Naive thymus-derived CD4-positive, alpha-beta T cell (primary cell): ENCODE measurements at regions not wholly inside any gene's neighbourhood (a gene's known extent, or its start where the extent isn't known, plus 50 kb on each side); places are given as distances from the start of the nearest gene placed in this dataset.
"Not testable (repeated sequence)": the region's sequence is repeated elsewhere in the genome, so short reads cannot be mapped to it uniquely, and the experiment has no call there.

Experiments used
- ATAC-seq: fragments of 150-1000 bp; cut with Tn5 transposase; 2 replicates; pipeline ENCODE4 v1.10.0; 2021; ENCODE audit warnings: mild to moderate bottlenecking, moderate library complexity
- CTCF ChIA-PET: fragments of 350-600 bp; sonication (Branson Sonifier 250); formaldehyde crosslinking; loops from one replicate; lab custom pipeline; 2021; ENCODE audit warnings: antibody characterized with exemption; lab: Charles Lee
- POLR2A ChIA-PET: fragments of 350-600 bp; sonication (Branson Sonifier 250); formaldehyde crosslinking; loops from one replicate; lab custom pipeline; 2021; ENCODE audit warnings: antibody characterized with exemption, inconsistent platforms; lab: Charles Lee
- DNase-seq, 9 donors: peaks; one replicate each; pipeline versions ENCODE4 v3.0.0 to v3.0.0-alpha.2; 2020 to 2022; ENCODE audit warnings: mixed read lengths in 1 of 9
- H3K27ac ChIP-seq: one replicate; pipeline ENCODE4 v1.7.0; 2013; ENCODE audit warnings: mild to moderate bottlenecking, low read depth, low read length, moderate library complexity
- H3K27me3 ChIP-seq, 2 donors: one replicate each; pipeline ENCODE4 v1.7.0; 2013; ENCODE audit warnings: low read length in 2 of 2, mild to moderate bottlenecking in 2 of 2, moderate library complexity in 2 of 2; ENCODE audit not compliant: control insufficient read depth in 2 of 2, insufficient read depth in 2 of 2
- H3K36me3 ChIP-seq, 3 experiments: 1 replicate in 2 of 3; 2 replicates in 1 of 3; pipeline ENCODE4 v1.7.0; 2013; ENCODE audit warnings: low read length in 3 of 3, mild to moderate bottlenecking in 3 of 3, moderate library complexity in 1 of 3; ENCODE audit not compliant: insufficient read depth in 3 of 3, control insufficient read depth in 2 of 3
- H3K4me1 ChIP-seq, 2 donors: one replicate each; pipeline ENCODE4 v1.7.0; 2013; ENCODE audit warnings: low read length in 2 of 2, mild to moderate bottlenecking in 2 of 2, moderate library complexity in 1 of 2; ENCODE audit not compliant: control insufficient read depth in 2 of 2, insufficient read depth in 2 of 2
- H3K4me3 ChIP-seq: 2 replicates; pipeline ENCODE4 v1.7.0; 2013; ENCODE audit warnings: mild to moderate bottlenecking, low read length
- H3K9me3 ChIP-seq, 3 experiments: 1 replicate in 2 of 3; 2 replicates in 1 of 3; pipeline ENCODE4 v1.7.0; 2013; ENCODE audit warnings: low read length in 3 of 3; ENCODE audit not compliant: control insufficient read depth in 2 of 3
- H3K27ac Mint-ChIP-seq, 9 donors: one replicate each; pipeline ENCODE4 v1.8.0; 2020 to 2022; ENCODE audit warnings: mixed read lengths in 9 of 9, mild to moderate bottlenecking in 8 of 9, moderate library complexity in 5 of 9, inconsistent platforms in 2 of 9
- H3K27me3 Mint-ChIP-seq, 5 donors: one replicate each; pipeline ENCODE4 v1.8.0; 2021 to 2022; ENCODE audit warnings: mixed read lengths in 5 of 5, mild to moderate bottlenecking in 1 of 5
- H3K36me3 Mint-ChIP-seq, 5 donors: one replicate each; pipeline ENCODE4 v1.8.0; 2020 to 2022; ENCODE audit warnings: mixed read lengths in 5 of 5, mild to moderate bottlenecking in 3 of 5, inconsistent platforms in 1 of 5
- H3K4me1 Mint-ChIP-seq, 7 donors: one replicate each; pipeline ENCODE4 v1.8.0; 2020 to 2022; ENCODE audit warnings: mixed read lengths in 7 of 7, mild to moderate bottlenecking in 3 of 7, inconsistent platforms in 1 of 7
- H3K4me3 Mint-ChIP-seq, 10 donors: one replicate each; pipeline ENCODE4 v1.8.0; 2020 to 2022; ENCODE audit warnings: mild to moderate bottlenecking in 10 of 10, mixed read lengths in 10 of 10, moderate library complexity in 6 of 10, inconsistent platforms in 2 of 10
- H3K9me3 Mint-ChIP-seq, 11 donors: one replicate each; pipeline ENCODE4 v1.8.0; 2020 to 2022; ENCODE audit warnings: mixed read lengths in 11 of 11, mild to moderate bottlenecking in 4 of 11, inconsistent platforms in 1 of 11, moderate library complexity in 1 of 11
- intact Hi-C, 2 donors: fragments of 100-400 bp; cut with micrococcal nuclease; formaldehyde crosslinking; loops; one replicate each; pipeline ENCODE4 v1.15.1; 2023

GRCh38 chr14:40682131-40682913 is 924.4 kb upstream of the LRFN5 start:
- Mint-ChIP-seq H3K4me1 (no peaks in the 10 kb centered on the region), H3K9me3 (peaks cover 0 to 10% (median 2%) of the 10 kb centered on the region in 11 donors), H3K4me3 (no peak overlapping the region), H3K27me3 (no peaks in the 10 kb centered on the region), H3K36me3 (no peaks in the 10 kb centered on the region), H3K27ac (no peak overlapping the region)
- Histone ChIP-seq H3K27me3 (no peaks in the 10 kb centered on the region), H3K27ac (no peak overlapping the region), H3K36me3 (no peaks in the 10 kb centered on the region), H3K9me3 (peaks cover 0 to 3% (median 0%) of the 10 kb centered on the region in 3 experiments), H3K4me3 (no peak overlapping the region), H3K4me1 (no peaks in the 10 kb centered on the region)
- POLR2A ChIA-PET, result no interaction called here
- CTCF ChIA-PET, result no interaction called here
- intact Hi-C loops, result no loop called here
- no peak for DNase-seq
- ATAC-seq, result no peak

GRCh38 chr14:40679256-40679655 is 927.4 kb upstream of the LRFN5 start:
- Mint-ChIP-seq H3K4me1 (no peaks in the 10 kb centered on the region), H3K9me3 (peaks cover 0 to 10% (median 2%) of the 10 kb centered on the region in 11 donors), H3K4me3 (no peak overlapping the region), H3K27me3 (no peaks in the 10 kb centered on the region), H3K36me3 (no peaks in the 10 kb centered on the region), H3K27ac (no peak overlapping the region)
- no peak for ATAC-seq
- H3K36me3 ChIP-seq, result no peaks in the 10 kb centered on the region
- intact Hi-C loops, result no loop called here
- POLR2A ChIA-PET, result no interaction called here
- H3K27me3 ChIP-seq, result no peaks in the 10 kb centered on the region
- no peaks in the 10 kb centered on the region for H3K4me1 ChIP-seq
- no peak overlapping the region for H3K27ac ChIP-seq
- CTCF ChIA-PET, result no interaction called here
- no peak overlapping the region for H3K4me3 ChIP-seq
- H3K9me3 ChIP-seq, result peaks cover 0 to 3% (median 0%) of the 10 kb centered on the region in 3 experiments
- no peak for DNase-seq

- H3K9me3 Mint-ChIP-seq, H3K27ac Mint-ChIP-seq, ATAC-seq, H3K27ac ChIP-seq, H3K9me3 ChIP-seq, H3K27me3 ChIP-seq, H3K27me3 Mint-ChIP-seq, H3K36me3 Mint-ChIP-seq, H3K4me1 Mint-ChIP-seq, H3K4me3 ChIP-seq, H3K4me1 ChIP-seq, CTCF ChIA-PET, H3K4me3 Mint-ChIP-seq, intact Hi-C loops, POLR2A ChIA-PET, H3K36me3 ChIP-seq, DNase-seq: not testable (repeated sequence)
Observed at GRCh38 chr14:40677206-40677605, 929.5 kb upstream of the LRFN5 start.

- Histone ChIP-seq H3K27me3 (no peaks in the 10 kb centered on the region), H3K36me3 (no peaks in the 10 kb centered on the region), H3K9me3 (peaks cover 0 to 3% (median 0%) of the 10 kb centered on the region in 3 experiments), H3K4me1 (no peaks in the 10 kb centered on the region), H3K27ac (no peak overlapping the region), H3K4me3 (no peak overlapping the region)
- no peak overlapping the region for H3K4me3 Mint-ChIP-seq
- no peaks in the 10 kb centered on the region for H3K27me3 Mint-ChIP-seq
- H3K9me3 Mint-ChIP-seq, result peaks cover 0 to 6% (median 0%) of the 10 kb centered on the region in 11 donors
- POLR2A ChIA-PET, result no interaction called here
- no peak for DNase-seq
- no peaks in the 10 kb centered on the region for H3K36me3 Mint-ChIP-seq
- no peaks in the 10 kb centered on the region for H3K4me1 Mint-ChIP-seq
- no peak for ATAC-seq
- H3K27ac Mint-ChIP-seq, result no peak overlapping the region
- intact Hi-C loops, result no loop called here
- CTCF ChIA-PET, result no interaction called here
Observed at GRCh38 chr14:40674502-40674901, 932.2 kb upstream of the LRFN5 start.

GRCh38 chr14:40656311-40656710 is 950.4 kb upstream of the LRFN5 start:
- Histone ChIP-seq H3K4me1 (no peaks in the 10 kb centered on the region), H3K27ac (no peak overlapping the region), H3K36me3 (no peaks in the 10 kb centered on the region), H3K4me3 (no peak overlapping the region), H3K9me3 (no peaks in the 10 kb centered on the region), H3K27me3 (no peaks in the 10 kb centered on the region)
- no peak for ATAC-seq
- Mint-ChIP-seq H3K36me3 (no peaks in the 10 kb centered on the region), H3K4me3 (no peak overlapping the region), H3K27ac (no peak overlapping the region), H3K27me3 (no peaks in the 10 kb centered on the region), H3K9me3 (peaks cover 0 to 5% (median 2%) of the 10 kb centered on the region in 11 donors), H3K4me1 (no peaks in the 10 kb centered on the region)
- POLR2A ChIA-PET, result no interaction called here
- no peak for DNase-seq
- intact Hi-C loops, result no loop called here
- CTCF ChIA-PET, result no interaction called here

GRCh38 chr14:40652089-40652691 is 954.5 kb upstream of the LRFN5 start:
- Histone ChIP-seq H3K27me3 (no peaks in the 10 kb centered on the region), H3K4me3 (no peak overlapping the region), H3K9me3 (no peaks in the 10 kb centered on the region), H3K36me3 (no peaks in the 10 kb centered on the region), H3K4me1 (no peaks in the 10 kb centered on the region), H3K27ac (no peak overlapping the region)
- POLR2A ChIA-PET, result no interaction called here
- H3K27ac Mint-ChIP-seq, result no peak overlapping the region
- CTCF ChIA-PET, result no interaction called here
- H3K4me3 Mint-ChIP-seq, result no peak overlapping the region
- no peaks in the 10 kb centered on the region for H3K36me3 Mint-ChIP-seq
- peaks cover 0 to 5% (median 1%) of the 10 kb centered on the region in 11 donors for H3K9me3 Mint-ChIP-seq
- intact Hi-C loops, result no loop called here
- ATAC-seq, result no peak
- DNase-seq, result no peak
- no peaks in the 10 kb centered on the region for H3K4me1 Mint-ChIP-seq
- no peaks in the 10 kb centered on the region for H3K27me3 Mint-ChIP-seq

GRCh38 chr14:40630471-40630870 is 976.2 kb upstream of the LRFN5 start:
- no peak for DNase-seq
- ATAC-seq, result no peak
- H3K27me3 ChIP-seq, result no peaks in the 10 kb centered on the region
- no peaks in the 10 kb centered on the region for H3K36me3 ChIP-seq
- H3K4me1 Mint-ChIP-seq, result no peaks in the 10 kb centered on the region
- H3K4me3 Mint-ChIP-seq, result no peak overlapping the region
- H3K9me3 ChIP-seq, result no peaks in the 10 kb centered on the region
- H3K4me3 ChIP-seq, result no peak overlapping the region
- H3K9me3 Mint-ChIP-seq, result peaks cover 0 to 2% (median 0%) of the 10 kb centered on the region in 11 donors
- no peak overlapping the region for H3K27ac Mint-ChIP-seq
- H3K36me3 Mint-ChIP-seq, result no peaks in the 10 kb centered on the region
- ChIA-PET CTCF (no interaction called here), POLR2A (no interaction called here)
- no peak overlapping the region for H3K27ac ChIP-seq
- intact Hi-C loops, result no loop called here
- H3K4me1 ChIP-seq, result no peaks in the 10 kb centered on the region
- no peaks in the 10 kb centered on the region for H3K27me3 Mint-ChIP-seq
